Suppressor macrophage (primary cell): ENCODE measurements at regions not wholly inside any gene's neighbourhood (a gene's known extent, or its start where the extent isn't known, plus 50 kb on each side); places are given as distances from the start of the nearest gene placed in this dataset.
"Not testable (repeated sequence)": the region's sequence is repeated elsewhere in the genome, so short reads cannot be mapped to it uniquely, and the experiment has no call there.

Experiments
- DNase-seq, 4 experiments: peaks; one replicate each; pipeline ENCODE4 v3.0.0-alpha.2; 2020 to 2022

DNA sequence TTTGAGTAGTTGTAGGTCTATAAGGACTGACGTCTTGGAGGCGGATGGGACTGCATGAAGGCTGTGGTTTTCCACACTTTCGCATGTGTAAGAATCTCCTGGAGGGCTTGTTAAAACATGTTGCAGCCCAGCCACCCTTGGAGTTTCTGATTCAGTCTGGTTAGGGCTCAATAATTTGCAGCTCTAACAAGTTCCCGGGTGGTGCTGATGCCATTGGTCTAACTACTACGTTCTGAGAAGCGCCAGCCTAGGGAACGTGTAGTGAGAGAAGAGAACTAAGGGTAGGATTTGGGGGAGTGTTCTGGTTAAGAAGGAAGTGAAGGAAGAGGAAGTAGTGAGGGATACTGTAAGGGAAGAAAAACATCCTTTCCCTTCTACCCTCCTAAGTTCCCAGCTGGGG lies 138.9 kb downstream of the LARP7 start:
- DNase-seq = peak in 2 of 4 experiments; percentile 3 to 4

DNA sequence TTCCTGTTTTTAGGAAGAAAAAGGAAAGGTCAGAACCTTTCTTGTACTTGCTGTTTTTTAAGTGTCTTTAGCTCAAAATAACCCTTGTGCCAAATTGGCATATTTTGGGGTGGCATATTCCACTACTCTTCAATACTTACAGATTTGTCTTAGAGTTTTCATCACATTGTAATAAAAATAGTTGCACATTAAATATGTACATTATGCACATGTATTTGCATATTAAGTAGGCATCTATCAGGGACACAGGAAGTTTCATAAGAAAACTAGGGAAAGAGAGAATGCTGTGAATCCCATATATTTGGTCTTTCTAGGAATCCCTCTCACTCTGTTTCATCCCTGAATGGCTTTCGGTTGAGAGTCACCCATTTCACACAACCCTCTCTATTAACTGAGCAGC lies 139.6 kb downstream of the LARP7 start:
- no peak for DNase-seq

DNA sequence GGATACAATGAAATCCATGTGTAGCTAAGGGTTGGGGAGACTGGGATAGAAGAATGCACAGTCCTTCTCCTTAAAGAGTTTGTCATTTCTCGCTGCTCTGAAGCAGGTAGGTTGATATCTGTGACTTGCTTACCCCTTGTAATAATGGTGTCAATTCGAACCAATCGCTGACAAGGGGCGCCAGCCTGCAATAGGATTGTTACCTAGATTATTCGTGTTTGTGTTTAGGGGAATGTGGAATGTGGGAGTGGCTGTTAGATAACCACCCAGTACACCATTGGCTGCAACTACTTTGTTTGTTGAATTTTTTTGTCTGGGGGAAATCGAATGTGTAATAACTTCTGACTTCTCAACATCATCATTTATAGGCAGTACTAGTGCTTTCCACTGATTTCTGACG lies 141.6 kb downstream of the LARP7 start:
- no peak for DNase-seq

DNA sequence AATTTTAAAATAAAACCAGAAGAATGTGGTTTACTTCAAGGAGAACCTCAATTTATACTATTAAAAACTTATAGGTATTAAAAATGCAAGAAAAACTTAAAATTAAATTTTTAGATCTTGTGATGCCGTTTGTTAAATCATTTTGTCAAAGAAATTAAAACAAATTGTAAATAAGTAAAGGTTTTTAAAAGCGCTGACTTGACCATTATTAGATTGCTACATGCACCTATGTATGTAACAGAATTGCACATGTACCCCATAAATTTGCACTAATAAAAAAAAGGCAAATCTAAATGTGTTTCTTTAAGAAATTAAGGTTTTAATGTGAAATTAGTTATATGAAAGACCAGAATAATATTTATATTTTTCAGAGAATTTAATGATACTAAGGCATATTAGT lies 156.1 kb downstream of the LARP7 start:
- DNase-seq = no peak

DNA sequence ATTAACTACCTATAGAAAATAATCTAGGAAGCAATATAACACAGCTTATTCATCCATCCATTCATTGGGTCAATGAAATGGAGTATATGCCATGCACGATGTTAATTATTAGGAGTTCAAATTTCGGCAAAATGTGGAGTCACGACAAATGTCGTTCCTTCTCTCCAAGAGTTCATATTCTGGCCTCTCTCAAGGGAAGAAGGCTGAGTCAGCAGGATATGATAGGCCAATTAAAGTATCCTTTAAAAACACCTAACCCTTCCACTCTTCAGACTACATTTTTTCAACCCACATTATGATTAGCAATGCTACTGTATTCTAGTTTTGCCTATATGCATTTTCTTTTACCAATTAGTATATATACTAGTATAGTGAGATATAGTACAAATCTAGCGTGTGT lies 163.1 kb downstream of the LARP7 start:
- DNase-seq = no peak

DNA sequence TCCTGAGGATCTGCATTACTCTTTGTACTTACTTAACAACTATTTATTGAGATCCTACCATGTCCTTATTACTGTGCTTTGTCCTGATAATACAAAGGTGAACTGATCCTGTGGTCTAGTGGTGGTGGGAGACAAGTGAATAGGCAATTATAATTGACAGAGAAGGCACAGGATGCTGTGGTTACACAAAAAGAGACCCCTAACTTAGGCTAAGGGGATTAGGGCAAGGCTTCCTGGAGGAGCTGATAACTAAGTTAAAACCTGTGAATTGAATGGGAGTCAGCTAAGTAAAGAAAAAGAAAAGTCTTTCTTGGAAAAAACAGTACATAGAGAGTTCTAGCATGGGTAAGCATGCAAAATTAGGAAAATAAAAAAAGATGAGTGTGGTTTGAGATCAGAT lies 164.4 kb downstream of the LARP7 start:
- DNase-seq = no peak

DNA sequence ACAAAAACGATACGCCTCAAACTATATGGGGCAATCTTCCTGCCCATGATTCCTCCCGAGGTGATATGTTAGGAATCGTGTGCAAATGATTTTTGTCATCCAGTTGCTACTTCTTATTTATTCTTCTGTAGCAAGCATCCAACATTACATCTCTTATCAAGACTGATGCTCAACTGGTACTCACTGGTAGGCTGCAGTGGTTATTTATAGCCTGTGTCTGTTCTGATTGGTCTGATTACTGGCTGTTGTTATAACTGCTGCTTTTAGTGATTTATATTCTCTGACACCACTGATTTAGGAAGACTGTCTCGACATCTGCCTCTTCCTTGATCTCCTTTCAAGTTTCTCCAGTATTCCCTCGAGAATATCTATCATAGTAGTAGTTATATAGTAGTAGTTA lies 165.8 kb downstream of the LARP7 start:
- no peak for DNase-seq

DNA sequence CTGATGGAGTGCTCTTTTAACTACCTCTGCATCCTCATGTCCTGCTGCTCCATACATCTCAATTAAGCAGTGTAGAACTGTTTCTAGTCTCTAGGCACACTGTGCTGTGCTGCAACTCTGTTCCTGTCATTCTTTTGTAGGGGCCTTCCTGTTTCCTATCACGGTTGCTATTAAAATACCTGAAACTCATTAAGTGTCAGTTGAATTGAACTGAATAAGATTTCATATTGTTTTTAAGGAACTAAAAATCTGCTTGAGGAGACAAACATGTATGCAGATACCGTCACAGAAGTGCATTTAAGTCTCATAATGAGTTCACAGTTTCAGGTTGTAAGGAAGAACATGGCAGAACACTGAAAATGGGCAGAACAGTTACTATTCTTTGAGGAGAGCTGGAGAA lies 170.1 kb downstream of the LARP7 start:
- no peak for DNase-seq

DNA sequence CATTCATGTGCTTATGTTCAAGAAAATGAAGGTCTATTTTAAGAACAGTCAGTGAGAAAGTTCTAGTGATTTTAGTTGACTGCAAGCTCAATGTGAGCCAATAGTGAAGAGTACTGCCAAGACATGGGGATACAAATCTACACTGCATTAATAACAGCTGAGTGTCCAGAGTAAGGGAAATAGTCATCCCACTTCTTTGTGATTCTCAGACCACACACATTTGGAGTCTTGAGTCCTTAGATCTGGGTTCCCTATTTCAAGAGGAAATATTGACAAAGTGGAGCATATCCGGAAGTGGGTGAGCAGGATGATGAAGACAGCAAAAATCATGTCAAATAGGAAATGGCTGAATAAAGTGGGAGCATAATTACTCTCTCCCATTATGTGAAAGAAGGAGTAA lies 171.1 kb downstream of the LARP7 start:
- peak; percentile 45 to 90 (median 72) for DNase-seq

DNA sequence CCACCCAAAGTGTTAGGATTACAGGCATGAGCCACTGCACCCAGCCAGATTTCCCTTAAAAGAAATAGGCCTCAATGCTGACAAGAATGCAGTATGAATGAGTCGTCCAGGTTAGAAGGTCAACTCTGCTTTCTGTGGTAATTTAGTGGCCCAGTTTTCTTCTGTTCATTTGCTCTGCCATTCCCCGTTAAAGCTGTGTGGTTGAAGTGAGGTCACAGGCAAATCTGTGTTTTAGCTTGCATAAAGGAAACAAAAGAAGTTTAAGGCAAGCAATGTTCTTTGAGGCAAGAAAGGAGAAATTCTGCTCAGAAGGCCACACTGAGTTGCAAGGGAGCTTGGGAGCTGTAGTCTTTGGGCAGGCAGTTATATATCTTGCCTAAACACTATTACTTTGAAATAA lies 176.8 kb downstream of the LARP7 start:
- DNase-seq = no peak

DNA sequence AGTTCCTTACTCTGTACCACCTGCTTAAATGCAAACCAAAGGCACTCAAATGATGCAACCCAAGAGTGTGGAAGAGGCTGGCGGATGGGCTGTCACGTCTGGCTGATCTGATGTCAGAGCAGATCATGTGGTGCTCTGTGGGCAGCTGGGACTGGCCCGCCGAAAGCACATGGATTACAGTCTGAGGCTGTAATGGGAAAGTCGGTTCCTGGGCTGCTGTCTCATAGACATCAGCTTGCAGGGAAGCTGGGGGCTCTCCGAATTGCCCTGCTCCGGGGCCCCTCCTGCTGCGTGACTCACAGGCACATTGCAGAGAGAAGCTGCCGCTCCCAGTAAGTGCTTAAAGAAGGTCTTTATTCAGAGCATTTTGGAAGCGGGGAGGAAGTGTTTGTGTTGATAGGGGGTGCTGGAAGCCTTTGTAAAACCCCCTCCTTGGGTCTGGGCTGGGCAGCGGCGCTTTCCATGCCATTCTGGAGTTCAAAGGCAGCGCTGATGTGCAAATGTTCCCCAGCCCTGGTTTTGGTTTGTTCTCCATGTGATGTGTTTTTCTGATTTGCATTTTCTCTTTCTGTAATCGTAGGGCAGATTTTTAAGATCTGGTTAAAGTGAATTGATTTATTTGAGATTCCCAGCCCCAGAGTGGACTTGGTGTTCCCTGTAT lies 181.1 kb downstream of the LARP7 start:
- peak; percentile 88 to 94 (median 89) for DNase-seq

DNA sequence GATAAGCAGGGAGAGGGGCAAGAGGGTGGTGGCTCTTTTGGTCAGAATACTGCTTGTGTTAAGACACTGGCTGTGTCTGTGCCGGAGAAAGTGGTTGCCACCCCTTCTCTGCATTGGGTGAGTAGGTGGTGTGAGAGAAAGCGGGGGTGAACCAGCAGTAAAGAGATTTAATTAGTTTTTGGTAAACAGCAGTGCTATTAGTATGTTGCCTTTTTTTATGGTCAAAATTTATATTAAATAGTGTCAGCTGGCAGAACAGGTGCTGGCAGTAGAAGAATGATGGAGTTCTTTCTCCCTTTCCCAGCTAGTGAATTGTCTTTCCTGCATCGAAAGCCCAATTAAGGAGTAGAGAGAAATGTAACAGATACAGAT lies 181.6 kb downstream of the LARP7 start:
- DNase-seq = peak in 3 of 4 experiments; percentile 5 to 30 (median 17)

DNA sequence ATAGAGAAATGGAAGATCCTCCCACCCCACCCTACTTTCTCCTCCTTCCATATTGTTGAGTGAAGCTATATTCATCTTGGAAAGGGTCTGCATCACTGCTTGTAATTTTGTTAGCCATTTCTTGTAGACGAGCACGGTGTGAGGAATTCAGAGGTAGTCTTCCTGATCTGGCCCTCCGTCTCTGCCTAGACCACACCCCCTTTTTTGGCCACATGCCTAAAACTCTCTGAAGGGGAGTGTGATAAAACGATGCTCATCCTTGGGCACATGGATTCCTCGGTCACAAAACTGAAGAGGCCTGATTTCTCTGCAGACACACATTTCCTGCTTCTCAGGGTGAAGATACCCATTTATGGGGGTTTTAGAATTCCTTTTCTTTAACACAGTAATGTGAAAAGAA lies 182.8 kb downstream of the LARP7 start:
- DNase-seq = no peak

DNA sequence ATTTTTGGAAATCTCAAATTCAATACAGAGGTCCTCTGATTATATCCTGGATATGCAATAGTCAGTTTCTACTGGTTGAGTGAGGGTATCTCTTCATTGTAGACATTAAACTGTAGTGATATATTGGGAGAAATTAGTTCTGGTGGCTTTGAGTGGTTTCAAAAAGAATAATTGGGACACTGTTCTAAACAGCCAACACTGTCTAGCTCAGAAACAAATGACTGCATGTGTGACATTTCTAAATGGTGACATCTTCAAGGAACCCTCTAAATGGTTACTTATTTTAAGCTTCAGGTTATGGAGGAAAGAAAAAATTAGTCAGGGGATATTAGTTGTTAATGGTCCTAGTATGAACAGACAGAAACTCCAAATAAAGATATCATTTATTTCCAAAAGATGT lies 186.2 kb downstream of the LARP7 start:
- no peak for DNase-seq

DNA sequence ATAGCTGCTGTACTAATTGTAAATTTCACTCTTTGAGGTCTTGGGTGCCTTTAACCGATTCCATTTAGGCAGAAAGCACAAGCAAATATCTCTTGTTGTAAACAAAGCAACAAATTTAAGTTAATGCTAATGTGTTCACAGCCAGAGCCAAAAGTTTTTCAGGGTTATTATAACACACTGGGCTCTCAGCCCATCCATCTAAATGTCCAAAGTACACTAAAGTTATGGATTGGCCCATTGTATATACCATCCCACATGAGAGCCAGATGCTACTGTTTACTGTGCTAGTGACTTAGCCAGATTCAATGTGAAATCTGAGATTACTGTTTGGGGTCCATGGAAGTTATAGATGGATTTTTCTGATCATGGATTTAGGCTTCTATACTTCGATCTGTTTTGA lies 186.7 kb downstream of the LARP7 start:
- no peak for DNase-seq

DNA sequence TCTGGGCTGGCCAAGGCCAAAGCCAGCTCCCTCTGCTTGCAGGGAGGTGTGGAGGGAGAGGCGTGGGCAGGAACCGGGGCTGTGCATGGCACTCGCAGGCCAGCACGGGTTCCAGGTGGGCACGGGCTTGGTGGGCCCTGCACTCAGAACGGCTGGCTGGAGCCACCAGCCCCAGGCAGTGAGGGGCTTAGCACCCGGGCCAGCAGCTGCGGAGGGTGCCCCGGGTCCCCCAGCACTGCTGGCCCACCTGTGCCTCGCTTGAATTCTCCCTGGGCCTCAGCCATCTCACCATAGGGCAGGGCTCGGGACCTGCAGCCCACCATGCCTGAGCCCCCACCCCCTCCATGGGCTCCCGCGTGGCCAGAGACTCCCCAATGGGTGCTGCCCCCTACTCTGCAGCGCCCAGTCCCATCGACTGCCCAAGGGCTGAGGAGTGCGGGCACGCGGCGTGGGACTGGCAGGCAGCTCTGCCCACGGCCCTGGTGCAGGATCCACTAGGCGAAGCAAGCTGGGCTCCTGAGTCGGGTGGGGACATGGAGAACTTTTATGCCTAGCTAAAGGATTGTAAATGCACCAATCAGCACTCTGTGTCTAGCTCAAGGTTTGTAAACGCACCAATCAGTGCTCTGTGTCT lies 193.9 kb downstream of the LARP7 start:
- no peak for DNase-seq

DNA sequence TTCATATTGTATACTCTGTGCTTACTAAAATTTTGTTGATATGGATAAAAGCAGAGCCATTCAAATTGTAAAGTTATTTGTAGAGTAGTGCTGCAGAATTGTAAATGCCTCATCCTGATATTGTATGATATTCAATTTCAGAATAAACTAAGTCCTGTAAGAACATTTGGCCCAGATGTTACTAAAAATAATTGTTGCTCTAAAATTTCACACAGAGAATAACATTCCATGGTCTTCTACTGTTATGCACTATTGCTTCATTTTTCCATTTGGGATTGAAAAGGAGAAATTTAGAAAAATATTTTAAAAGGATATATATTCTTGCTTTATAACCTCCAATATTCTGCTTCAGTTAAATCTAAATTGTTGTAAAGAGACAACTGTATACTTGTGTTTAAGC lies 195.6 kb downstream of the LARP7 start:
- no peak for DNase-seq

DNA sequence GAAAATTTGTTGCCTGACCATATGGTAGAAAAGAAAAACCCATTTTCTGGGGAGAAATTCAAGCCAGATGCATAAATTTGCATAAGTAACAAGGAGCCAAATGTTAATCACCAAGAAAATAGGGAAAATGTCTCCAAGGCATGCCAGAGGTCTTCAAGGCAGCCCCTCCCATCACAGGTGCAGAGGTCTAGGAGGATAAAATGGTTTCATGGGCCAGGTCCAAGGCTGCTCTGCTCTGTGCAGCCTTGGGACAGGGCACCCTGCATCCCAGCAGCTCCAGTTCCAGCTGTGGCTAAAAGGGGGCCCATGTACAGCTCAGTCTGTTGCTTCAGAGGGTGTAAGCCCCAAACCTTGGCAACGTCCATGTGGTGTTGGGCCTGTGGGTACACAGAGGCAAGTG lies 200.0 kb downstream of the LARP7 start:
- no peak for DNase-seq

DNA sequence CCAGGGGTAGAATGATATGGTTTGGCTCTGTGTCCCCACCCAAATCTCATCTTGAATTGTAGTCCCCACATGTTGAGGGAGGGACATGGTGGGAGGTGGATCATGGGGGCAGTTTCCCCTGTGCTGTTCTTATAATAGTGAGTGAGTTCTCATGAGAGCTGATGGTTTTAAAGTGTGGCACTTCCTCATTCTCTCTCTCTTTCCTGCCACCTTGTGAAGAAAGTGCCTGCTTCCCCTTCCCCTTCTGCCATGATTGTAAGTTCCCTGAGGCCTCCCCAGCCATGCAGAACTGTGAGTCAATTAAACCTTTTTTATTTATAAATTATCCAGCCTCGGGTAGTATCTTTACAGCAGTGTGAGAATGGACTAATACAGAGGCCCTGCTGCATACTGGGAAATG lies 201.1 kb downstream of the LARP7 start:
- not testable (repeated sequence) for DNase-seq

DNA sequence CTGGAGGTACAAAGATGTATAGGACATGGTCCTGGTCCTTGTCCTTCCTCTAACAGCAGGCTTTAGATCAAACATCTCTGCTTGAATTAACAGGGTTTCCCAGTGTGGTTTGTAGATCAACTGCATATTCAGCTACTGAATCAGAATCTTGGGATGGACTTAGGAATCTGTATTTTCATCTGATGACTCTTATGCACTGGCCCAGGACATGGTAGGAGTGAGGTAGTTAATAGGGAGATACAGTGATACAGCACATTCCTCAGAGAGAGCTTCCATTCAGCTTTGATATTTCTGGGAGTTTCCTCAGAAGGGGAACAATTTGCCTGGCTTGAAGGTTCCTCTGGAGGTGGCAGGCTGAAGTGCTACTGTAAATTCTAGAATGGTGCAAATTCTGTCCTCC lies 203.1 kb downstream of the LARP7 start:
- DNase-seq = no peak

DNA sequence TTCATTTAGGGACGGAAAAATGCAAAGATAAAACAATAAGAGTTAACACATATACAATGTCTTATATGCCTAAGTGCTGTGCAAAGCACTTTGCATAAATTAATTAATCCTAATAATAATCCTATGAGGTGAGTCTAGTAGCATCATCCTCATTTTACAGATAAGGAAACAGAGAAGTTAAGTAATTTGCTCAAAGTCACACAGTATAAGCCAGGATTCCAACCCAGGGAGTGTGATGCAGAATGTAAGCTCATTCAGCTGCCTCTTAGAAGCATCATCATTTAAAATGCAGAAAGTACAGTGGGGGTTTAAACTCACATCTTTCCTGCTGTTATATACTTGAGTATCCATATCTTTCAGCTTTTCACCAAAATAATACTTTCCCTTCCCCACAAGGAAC lies 203.7 kb downstream of the LARP7 start:
- no peak for DNase-seq

DNA sequence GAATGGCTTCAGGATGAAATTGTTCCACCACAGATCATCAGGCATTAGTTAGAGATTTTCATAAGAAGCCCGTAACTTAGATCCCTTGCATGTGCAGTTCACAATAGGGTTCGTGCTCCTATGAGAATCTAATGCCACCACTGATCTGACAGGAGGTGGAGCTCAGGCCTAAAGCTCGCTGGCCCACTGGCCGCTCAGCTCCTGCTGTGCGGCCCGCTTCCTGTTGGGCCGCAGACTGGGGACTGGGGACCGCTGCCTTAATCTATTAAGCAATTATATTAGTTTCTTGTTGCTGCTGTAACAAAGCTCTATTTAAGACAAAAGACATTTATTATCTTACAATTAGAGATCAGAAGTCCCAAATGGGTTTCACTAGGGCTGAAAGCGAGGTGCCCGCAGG lies 205.6 kb downstream of the LARP7 start:
- no peak for DNase-seq

DNA sequence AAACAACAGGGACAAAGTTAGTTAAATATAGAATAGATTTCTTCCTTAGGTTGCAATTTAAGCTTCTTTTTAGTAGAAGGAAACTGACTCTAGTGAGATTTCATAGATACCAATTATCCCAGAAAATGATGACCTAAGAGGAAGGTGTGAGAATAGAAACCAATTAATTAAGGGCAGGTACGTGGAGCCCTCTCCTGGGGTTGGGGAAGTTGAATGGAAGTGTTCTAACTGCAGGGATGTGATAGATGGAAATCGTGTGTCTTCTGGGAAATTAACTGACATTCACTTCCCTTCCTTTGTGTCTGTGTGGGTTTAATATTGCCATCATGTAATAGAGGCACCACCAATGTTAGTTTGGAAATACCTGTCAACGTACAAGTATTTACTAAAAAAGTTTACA lies 204.1 kb upstream of the ANK2 start:
- DNase-seq = no peak

DNA sequence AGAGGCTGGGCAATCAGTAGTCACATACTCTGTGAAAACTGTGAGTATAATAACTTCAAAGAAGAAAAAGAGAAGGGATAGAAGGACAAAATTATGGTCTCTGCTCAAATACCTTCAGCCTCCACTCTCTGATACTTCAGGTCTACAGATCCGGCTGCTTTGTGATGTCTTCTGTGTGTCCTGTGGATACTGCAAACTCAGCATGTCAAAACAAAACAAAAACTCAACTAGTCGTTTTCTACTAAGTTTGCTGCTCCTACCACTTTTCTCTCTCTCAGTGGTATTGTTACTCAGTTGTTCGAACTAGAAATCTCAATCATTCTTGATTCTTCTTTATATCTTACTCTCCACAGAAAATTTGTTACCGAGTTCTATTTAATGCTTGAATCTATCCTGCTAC lies 202.4 kb upstream of the ANK2 start:
- no peak for DNase-seq

DNA sequence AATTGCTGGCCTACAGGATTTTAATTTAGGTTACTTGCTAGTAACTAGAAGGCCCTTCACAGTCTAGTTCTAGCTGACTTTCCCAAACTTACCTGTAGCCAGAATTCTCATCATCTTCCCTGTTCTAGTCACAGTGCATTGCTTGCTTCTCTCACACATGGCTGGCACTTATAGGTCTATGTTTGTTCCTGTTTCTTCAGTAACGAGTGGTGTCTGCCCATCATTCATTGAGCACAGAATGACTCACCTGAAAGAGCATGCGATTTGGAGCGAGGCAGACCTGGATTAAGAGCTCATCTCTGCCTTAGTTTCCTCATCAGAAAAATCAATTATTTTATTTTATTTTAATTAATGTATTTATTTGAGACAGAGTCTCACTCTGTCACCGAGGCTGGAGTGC lies 201.7 kb upstream of the ANK2 start:
- no peak for DNase-seq
